ENCODE measurements at regions not wholly inside any gene's neighbourhood (a gene's known extent, or its start where the extent isn't known, plus 50 kb on each side); places are given as distances from the start of the nearest gene placed in this dataset.

DNA sequence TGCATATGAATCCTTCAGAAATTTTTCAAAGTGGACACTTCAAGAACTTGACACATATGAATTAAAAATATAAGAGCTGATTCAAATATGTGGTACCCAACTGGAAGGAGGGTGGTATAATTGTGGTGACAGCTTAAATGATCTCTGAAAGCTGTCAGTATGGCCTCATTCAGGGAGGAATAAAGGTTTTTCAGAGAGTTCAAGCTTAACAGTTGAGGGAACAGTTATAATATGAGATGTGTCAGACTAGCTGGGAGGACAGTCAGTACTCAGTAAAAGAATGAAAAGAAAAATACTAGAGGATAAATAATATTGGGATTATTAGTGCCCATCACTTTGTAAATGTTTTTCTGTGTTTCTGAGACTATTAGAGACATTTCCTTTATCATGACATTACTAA, 277.5 kb downstream of the RASSF9 start:
- Histone ChIP-seq H3K36me3 (no peaks in the 10 kb centered on the region), H3K4me3 (no peak overlapping the region), H3K27ac (no peak overlapping the region), H3K4me1 (no peaks in the 10 kb centered on the region), H3K27me3 (no peaks in the 10 kb centered on the region), H3K9me3 (no peaks in the 10 kb centered on the region)
- no peak for DNase-seq
- TF ChIP-seq POLR2A (IDR thresholded peaks at IDR 0.05): no peak
- TF ChIP-seq, protein P1, sequence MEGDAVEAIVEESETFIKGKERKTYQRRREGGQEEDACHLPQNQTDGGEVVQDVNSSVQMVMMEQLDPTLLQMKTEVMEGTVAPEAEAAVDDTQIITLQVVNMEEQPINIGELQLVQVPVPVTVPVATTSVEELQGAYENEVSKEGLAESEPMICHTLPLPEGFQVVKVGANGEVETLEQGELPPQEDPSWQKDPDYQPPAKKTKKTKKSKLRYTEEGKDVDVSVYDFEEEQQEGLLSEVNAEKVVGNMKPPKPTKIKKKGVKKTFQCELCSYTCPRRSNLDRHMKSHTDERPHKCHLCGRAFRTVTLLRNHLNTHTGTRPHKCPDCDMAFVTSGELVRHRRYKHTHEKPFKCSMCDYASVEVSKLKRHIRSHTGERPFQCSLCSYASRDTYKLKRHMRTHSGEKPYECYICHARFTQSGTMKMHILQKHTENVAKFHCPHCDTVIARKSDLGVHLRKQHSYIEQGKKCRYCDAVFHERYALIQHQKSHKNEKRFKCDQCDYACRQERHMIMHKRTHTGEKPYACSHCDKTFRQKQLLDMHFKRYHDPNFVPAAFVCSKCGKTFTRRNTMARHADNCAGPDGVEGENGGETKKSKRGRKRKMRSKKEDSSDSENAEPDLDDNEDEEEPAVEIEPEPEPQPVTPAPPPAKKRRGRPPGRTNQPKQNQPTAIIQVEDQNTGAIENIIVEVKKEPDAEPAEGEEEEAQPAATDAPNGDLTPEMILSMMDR (IDR thresholded peaks at IDR 0.05): no peak
- intact Hi-C loops (cut with DNase I; ENCODE audit: low total_unique reads): no loop called here

GRCh38 chr12:85559127-85559526, 277.1 kb downstream of the RASSF9 start:
- no peak for TF ChIP-seq POLR2A (IDR thresholded peaks at IDR 0.05)
- TF ChIP-seq, protein P1 (IDR thresholded peaks at IDR 0.05): no peak
- H3K36me3 ChIP-seq: no peaks in the 10 kb centered on the region

DNA sequence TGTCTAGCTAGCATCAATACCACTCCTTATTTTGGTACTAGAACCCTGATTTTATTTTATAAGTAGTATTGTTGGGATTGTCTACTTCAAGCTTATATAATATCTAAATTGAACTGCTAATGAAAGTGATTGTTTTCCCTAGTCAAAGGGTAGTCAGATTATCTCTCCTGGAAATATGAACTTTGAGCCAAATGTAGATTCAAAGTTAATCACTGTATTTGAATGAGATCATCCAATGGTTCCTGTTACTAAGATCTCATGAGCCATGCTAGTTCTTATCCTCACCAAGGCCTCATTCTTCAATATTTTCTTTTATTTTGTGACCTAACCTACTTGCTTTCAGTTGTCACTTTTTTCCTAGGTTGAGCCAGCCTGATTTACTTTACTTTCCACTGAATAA, 276.7 kb downstream of the RASSF9 start:
- Histone ChIP-seq H3K4me1 (no peaks in the 10 kb centered on the region), H3K27me3 (no peaks in the 10 kb centered on the region), H3K9me3 (no peaks in the 10 kb centered on the region), H3K36me3 (no peaks in the 10 kb centered on the region), H3K27ac (no peak overlapping the region), H3K4me3 (no peak overlapping the region)
- intact Hi-C loops (cut with DNase I; ENCODE audit: low total_unique reads): no loop called here
- no peak for DNase-seq
- no peak for TF ChIP-seq POLR2A (IDR thresholded peaks at IDR 0.05)
- TF ChIP-seq, protein P1 (IDR thresholded peaks at IDR 0.05): no peak

More at GRCh38 chr12:85559127-85559526, 277.1 kb downstream of the RASSF9 start:
- no peaks in the 10 kb centered on the region for H3K27me3 ChIP-seq
- no peak overlapping the region for H3K27ac ChIP-seq
- no peak for DNase-seq
- no peaks in the 10 kb centered on the region for H3K9me3 ChIP-seq
- H3K4me3 ChIP-seq: no peak overlapping the region
- no peaks in the 10 kb centered on the region for H3K4me1 ChIP-seq
- intact Hi-C loops (cut with DNase I; ENCODE audit: low total_unique reads): no loop called here

DNA sequence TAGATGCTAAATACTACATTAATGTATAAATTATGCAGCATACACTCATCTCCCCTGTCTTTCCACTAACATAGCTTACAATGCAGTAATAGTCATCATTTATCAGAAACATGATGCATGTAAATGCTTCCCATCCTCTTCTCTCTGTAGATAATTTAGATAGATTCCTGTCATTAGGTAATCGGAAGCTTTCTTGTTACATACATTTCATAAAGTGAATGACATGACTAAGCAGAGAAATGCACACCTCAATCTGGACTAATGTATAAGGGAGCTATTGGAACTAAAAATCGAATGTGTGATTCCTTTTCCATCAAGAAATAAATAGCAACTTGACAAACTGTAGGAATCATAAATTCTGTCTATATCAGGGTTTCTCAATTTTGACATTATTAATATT, 273.4 kb downstream of the RASSF9 start:
- TF ChIP-seq, protein P1 (IDR thresholded peaks at IDR 0.05): no peak
- no peak for TF ChIP-seq POLR2A (IDR thresholded peaks at IDR 0.05)
- no peak overlapping the region for H3K27ac ChIP-seq
- H3K27me3 ChIP-seq: no peaks in the 10 kb centered on the region
- H3K4me3 ChIP-seq: no peak overlapping the region
- H3K36me3 ChIP-seq: no peaks in the 10 kb centered on the region
- no peaks in the 10 kb centered on the region for H3K9me3 ChIP-seq
- intact Hi-C loops (cut with DNase I; ENCODE audit: low total_unique reads): no loop called here
- H3K4me1 ChIP-seq: no peaks in the 10 kb centered on the region
- DNase-seq: no peak

DNA sequence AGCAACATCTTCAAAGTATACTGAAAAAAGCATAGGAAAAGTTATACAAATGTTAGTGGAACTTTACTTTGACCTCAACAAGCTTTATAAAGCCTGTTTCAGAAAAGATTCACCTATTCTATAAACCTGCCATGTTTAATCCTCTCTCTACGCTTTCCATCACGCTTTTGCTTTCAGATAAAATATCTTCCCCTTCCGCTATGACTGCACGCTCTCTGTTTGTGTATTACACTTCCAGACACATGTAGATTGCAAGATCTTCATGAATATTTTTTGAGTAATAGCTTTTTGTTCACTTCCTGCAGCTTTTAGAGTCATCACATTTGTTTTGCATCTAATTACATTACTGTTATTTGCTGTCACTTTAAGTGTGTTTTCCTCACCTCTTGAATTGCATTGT, 271.4 kb downstream of the RASSF9 start:
- H3K27ac ChIP-seq: no peak overlapping the region
- TF ChIP-seq, protein P1 (IDR thresholded peaks at IDR 0.05): no peak
- no peak for TF ChIP-seq POLR2A (IDR thresholded peaks at IDR 0.05)
- H3K9me3 ChIP-seq: no peaks in the 10 kb centered on the region
- DNase-seq: no peak
- no peaks in the 10 kb centered on the region for H3K27me3 ChIP-seq
- H3K4me3 ChIP-seq: no peak overlapping the region
- intact Hi-C loops (cut with DNase I; ENCODE audit: low total_unique reads): no loop called here
- no peaks in the 10 kb centered on the region for H3K4me1 ChIP-seq
- H3K36me3 ChIP-seq: no peaks in the 10 kb centered on the region
